Activated B cell treated with CpG ODN at 0.5 μM for 24 hours (primary cell): ENCODE measurements at regions not wholly inside any gene's neighbourhood (a gene's known extent, or its start where the extent isn't known, plus 50 kb on each side); places are given as distances from the start of the nearest gene placed in this dataset.
"Not testable (repeated sequence)": the region's sequence is repeated elsewhere in the genome, so short reads cannot be mapped to it uniquely, and the experiment has no call there.

Experiments
- ATAC-seq: fragments of 200-7000 bp; cut with Tn5 transposase; one replicate; pipeline ENCODE4 v1.10.0; 2021; ENCODE audit warnings: low read depth, mild to moderate bottlenecking, moderate library complexity
- CTCF ChIA-PET: fragments of 350-600 bp; sonication (Branson Sonifier 250); formaldehyde crosslinking; loops from one replicate; lab custom pipeline; 2021; ENCODE audit warnings: antibody characterized with exemption; lab: Charles Lee
- POLR2A ChIA-PET: fragments of 350-600 bp; sonication (Branson Sonifier 250); formaldehyde crosslinking; loops from one replicate; lab custom pipeline; 2021; ENCODE audit warnings: antibody characterized with exemption; lab: Charles Lee
- DNase-seq: peaks from one replicate; pipeline ENCODE4 v3.0.0; 2022
- H3K27ac Mint-ChIP-seq: one replicate; pipeline ENCODE4 v1.8.0; 2020; ENCODE audit warnings: mixed read lengths
- H3K27me3 Mint-ChIP-seq: one replicate; pipeline ENCODE4 v1.8.0; 2021; ENCODE audit warnings: mixed read lengths
- H3K36me3 Mint-ChIP-seq: one replicate; pipeline ENCODE4 v1.8.0; 2021; ENCODE audit warnings: low read depth, mixed read lengths
- H3K4me1 Mint-ChIP-seq: one replicate; pipeline ENCODE4 v1.8.0; 2021; ENCODE audit warnings: mixed read lengths
- H3K4me3 Mint-ChIP-seq: one replicate; pipeline ENCODE4 v1.8.0; 2020; ENCODE audit warnings: mild to moderate bottlenecking, mixed read lengths
- H3K9me3 Mint-ChIP-seq: one replicate; pipeline ENCODE4 v1.8.0; 2020; ENCODE audit warnings: mixed read lengths
- intact Hi-C: fragments of 100-400 bp; cut with micrococcal nuclease; formaldehyde crosslinking; loops from one replicate; pipeline ENCODE4 v1.15.1; 2024
- TF ChIP-seq, protein P1 (sequence below): fragments of 200-600 bp; IDR thresholded peaks from one replicate; pipeline ENCODE4 v1.8.0; 2022; ENCODE audit warnings: antibody characterized with exemption, mild to moderate bottlenecking

DNA sequence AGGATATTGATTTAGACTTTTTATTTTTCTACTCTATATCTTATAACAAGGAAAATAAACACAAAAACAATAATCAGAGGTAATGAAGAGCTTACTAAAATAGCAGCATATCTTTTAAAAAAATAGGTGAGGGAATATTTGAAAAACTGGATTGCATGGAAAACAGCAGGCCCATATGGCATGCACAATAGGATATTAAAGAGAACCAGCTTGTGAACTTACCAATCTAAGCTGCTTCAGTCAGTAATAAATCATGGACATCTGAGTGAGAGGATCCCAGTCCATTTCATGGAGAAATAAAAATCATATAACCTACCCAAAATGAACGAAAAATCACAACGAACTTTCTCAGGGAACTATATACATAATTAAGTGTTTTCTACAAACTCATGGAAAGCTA lies 634.6 kb downstream of the ADCYAP1 start:
- Mint-ChIP-seq H3K4me1 (no peaks in the 10 kb centered on the region), H3K27ac (no peak overlapping the region), H3K36me3 (no peaks in the 10 kb centered on the region), H3K4me3 (no peak overlapping the region), H3K27me3 (no peaks in the 10 kb centered on the region), H3K9me3 (peaks cover 3% of the 10 kb centered on the region)
- ATAC-seq (no peak), DNase-seq (no peak)
- ChIA-PET POLR2A (no interaction called here), CTCF (no interaction called here)
- intact Hi-C loops: no loop called here
- TF ChIP-seq, protein P1, sequence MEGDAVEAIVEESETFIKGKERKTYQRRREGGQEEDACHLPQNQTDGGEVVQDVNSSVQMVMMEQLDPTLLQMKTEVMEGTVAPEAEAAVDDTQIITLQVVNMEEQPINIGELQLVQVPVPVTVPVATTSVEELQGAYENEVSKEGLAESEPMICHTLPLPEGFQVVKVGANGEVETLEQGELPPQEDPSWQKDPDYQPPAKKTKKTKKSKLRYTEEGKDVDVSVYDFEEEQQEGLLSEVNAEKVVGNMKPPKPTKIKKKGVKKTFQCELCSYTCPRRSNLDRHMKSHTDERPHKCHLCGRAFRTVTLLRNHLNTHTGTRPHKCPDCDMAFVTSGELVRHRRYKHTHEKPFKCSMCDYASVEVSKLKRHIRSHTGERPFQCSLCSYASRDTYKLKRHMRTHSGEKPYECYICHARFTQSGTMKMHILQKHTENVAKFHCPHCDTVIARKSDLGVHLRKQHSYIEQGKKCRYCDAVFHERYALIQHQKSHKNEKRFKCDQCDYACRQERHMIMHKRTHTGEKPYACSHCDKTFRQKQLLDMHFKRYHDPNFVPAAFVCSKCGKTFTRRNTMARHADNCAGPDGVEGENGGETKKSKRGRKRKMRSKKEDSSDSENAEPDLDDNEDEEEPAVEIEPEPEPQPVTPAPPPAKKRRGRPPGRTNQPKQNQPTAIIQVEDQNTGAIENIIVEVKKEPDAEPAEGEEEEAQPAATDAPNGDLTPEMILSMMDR: no peak

DNA sequence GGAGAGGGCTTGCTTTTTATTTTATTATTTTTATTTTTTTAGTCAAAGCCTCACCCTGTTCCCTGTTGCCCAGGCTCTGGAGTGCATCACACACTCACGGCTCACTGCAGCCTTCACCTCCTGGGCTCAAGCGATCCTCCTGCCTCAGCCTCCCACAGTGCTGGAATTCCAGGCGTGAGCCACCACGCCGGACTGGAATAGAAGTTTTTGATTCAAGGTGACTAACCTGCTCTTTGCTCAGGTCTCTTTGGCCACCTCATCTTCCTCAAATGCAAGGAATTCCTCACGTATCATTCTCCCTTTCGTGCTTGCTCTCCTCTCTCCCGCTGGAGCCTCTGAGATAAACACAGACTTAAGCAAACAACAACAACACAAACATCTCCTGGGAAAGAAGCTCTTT lies 636.8 kb downstream of the ADCYAP1 start:
- Mint-ChIP-seq H3K27ac (no peak overlapping the region), H3K4me1 (no peaks in the 10 kb centered on the region), H3K27me3 (no peaks in the 10 kb centered on the region), H3K4me3 (no peak overlapping the region), H3K36me3 (no peaks in the 10 kb centered on the region), H3K9me3 (peaks cover 1% of the 10 kb centered on the region)
- TF ChIP-seq, protein P1: no peak
- no peak for ATAC-seq
- CTCF ChIA-PET: no interaction called here
- intact Hi-C loops: no loop called here
- POLR2A ChIA-PET: no interaction called here
- no peak for DNase-seq

DNA sequence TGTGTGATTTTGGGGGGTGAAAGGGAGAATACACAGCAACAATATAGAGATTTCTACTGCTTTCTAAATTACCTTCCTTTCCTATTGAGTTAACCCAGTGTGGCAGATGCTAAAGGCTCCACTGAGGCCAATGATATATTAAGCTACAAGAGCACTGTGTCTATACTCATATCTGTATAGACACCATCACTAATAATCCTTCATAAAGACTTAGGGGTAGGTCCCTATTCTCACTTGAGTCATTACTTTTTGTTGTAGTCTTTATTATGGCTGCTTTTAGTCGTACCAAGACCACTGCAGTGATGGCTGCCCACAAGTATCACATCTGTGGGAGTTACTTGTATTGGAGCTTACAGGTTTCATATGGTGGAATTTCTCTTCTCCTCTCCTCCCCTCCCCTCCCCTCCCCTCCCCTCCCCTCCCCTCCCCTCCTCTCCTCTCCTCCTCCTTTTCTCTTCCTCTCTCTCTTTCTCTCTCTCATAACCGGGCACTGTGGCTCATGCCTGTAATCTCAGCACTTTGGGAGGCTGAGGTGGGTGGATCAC lies 637.6 kb downstream of the ADCYAP1 start:
- TF ChIP-seq, protein P1: no peak

DNA sequence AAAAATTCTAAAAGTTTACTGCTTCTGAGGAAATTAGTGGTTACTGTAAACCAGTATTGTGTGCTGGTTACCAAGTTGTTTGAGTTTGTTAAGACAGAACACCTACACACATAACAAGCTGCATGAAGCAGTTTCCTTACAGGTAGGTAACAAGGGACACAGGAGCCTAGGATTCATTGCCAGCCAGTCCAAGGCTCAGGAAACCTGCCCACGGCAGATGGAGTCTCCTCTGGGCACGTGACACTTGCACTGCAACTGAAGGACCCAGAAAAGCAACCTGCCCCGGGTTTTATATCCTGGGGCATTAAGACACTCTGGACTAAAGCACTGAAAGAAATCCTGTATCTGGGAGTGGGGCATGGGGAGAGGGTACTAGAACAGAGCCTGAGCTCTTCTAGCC lies 639.3 kb downstream of the ADCYAP1 start:
- ChIA-PET CTCF (no interaction called here), POLR2A (no interaction called here)

More for the DNA sequence above, 637.6 kb downstream of the ADCYAP1 start:
- CTCF ChIA-PET: no interaction called here
- intact Hi-C loops: no loop called here
- no peaks in the 10 kb centered on the region for H3K27me3 Mint-ChIP-seq
- H3K9me3 Mint-ChIP-seq: no peaks in the 10 kb centered on the region
- POLR2A ChIA-PET: no interaction called here
- H3K27ac Mint-ChIP-seq: no peak overlapping the region
- no peak overlapping the region for H3K4me3 Mint-ChIP-seq
- no peaks in the 10 kb centered on the region for H3K4me1 Mint-ChIP-seq
- no peak for DNase-seq
- no peak for ATAC-seq
- H3K36me3 Mint-ChIP-seq: no peaks in the 10 kb centered on the region

DNA sequence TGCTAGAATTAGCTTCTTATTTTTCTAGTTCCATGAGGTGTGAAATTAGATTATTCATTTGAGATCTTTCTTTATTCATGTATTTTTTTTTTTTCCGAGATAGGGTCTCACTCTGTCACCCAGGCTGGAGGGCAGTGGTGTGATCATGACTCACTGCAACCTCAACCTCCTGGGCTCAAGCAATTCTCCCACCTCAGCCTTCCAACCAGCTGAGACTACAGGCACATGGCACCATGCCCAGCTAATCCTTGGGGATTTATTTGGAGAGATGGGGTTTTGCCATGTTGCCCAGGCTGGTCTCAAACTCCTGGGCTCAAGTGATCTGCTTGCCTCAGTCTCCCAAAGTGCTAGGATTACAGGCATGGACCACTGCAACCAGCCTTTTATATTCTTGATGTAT lies 653.0 kb downstream of the ADCYAP1 start:
- H3K27me3 Mint-ChIP-seq, CTCF ChIA-PET, H3K27ac Mint-ChIP-seq, intact Hi-C loops, H3K36me3 Mint-ChIP-seq, ATAC-seq, POLR2A ChIA-PET, H3K4me3 Mint-ChIP-seq, DNase-seq, H3K9me3 Mint-ChIP-seq, H3K4me1 Mint-ChIP-seq: not testable (repeated sequence)

More for the DNA sequence above, 639.3 kb downstream of the ADCYAP1 start:
- DNase-seq (no peak), ATAC-seq (no peak)
- Mint-ChIP-seq H3K27ac (no peak overlapping the region), H3K36me3 (no peaks in the 10 kb centered on the region), H3K4me1 (no peaks in the 10 kb centered on the region), H3K27me3 (no peaks in the 10 kb centered on the region), H3K9me3 (peaks cover 6% of the 10 kb centered on the region), H3K4me3 (no peak overlapping the region)
- intact Hi-C loops: no loop called here
- TF ChIP-seq, protein P1: no peak

DNA sequence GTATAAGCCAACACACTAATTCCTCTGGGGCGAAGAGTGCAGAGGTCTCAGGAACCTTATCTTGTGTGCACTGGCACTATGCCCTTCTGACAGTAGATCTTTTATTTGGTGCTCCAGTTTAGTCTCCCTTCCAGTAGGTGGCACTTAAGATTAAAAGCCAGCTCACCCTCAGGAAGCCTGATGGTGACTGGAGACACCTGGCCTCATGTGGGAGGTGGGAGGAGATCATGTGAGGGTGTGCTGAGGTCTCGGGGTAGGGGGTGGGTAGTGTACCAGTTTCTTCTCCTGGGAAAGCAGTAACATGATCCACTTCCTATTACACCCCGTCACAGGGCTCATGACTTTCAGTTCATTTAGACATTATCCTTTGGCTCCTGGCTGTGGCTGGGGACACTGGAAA lies 654.9 kb downstream of the ADCYAP1 start:
- TF ChIP-seq, protein P1: no peak
- no peaks in the 10 kb centered on the region for H3K36me3 Mint-ChIP-seq
- H3K4me3 Mint-ChIP-seq: no peak overlapping the region
- ATAC-seq: no peak
- no peaks in the 10 kb centered on the region for H3K4me1 Mint-ChIP-seq
- no peaks in the 10 kb centered on the region for H3K9me3 Mint-ChIP-seq
- no peaks in the 10 kb centered on the region for H3K27me3 Mint-ChIP-seq
- CTCF ChIA-PET: no interaction called here
- H3K27ac Mint-ChIP-seq: no peak overlapping the region
- DNase-seq: no peak
- intact Hi-C loops: no loop called here
- POLR2A ChIA-PET: no interaction called here
